ENCODE measurements at regions not wholly inside any gene's neighbourhood (a gene's known extent, or its start where the extent isn't known, plus 50 kb on each side); places are given as distances from the start of the nearest gene placed in this dataset.

DNA sequence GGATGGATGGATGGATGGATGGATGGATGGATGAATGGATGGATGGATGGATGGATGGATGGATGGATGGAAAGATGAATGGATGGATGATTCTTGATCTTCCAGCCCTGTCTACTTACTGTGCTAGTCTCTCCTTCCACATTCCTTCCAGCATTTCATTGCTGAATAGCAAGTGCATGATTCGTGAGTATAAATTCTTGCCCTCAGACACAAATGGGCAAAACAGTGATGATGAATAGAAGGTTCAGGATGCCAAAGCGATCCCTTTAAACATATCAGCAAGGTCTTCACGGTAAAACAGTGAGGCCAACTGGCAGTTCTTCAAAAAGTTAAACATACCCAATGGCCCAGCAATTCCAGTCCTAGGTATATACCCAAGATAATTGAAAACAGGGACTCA, 400.2 kb downstream of the MN1 start:
- no peak for TF ChIP-seq POLR2AphosphoS5 (IDR thresholded peaks at IDR 0.05; ENCODE audit: low read depth, low read length)
- TF ChIP-seq, protein P1, sequence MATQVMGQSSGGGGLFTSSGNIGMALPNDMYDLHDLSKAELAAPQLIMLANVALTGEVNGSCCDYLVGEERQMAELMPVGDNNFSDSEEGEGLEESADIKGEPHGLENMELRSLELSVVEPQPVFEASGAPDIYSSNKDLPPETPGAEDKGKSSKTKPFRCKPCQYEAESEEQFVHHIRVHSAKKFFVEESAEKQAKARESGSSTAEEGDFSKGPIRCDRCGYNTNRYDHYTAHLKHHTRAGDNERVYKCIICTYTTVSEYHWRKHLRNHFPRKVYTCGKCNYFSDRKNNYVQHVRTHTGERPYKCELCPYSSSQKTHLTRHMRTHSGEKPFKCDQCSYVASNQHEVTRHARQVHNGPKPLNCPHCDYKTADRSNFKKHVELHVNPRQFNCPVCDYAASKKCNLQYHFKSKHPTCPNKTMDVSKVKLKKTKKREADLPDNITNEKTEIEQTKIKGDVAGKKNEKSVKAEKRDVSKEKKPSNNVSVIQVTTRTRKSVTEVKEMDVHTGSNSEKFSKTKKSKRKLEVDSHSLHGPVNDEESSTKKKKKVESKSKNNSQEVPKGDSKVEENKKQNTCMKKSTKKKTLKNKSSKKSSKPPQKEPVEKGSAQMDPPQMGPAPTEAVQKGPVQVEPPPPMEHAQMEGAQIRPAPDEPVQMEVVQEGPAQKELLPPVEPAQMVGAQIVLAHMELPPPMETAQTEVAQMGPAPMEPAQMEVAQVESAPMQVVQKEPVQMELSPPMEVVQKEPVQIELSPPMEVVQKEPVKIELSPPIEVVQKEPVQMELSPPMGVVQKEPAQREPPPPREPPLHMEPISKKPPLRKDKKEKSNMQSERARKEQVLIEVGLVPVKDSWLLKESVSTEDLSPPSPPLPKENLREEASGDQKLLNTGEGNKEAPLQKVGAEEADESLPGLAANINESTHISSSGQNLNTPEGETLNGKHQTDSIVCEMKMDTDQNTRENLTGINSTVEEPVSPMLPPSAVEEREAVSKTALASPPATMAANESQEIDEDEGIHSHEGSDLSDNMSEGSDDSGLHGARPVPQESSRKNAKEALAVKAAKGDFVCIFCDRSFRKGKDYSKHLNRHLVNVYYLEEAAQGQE (IDR thresholded peaks at IDR 0.05; ENCODE audit: insufficient read depth in 1 of 2, low read depth in 2 of 2, low read length in 2 of 2), result no peak
- TF ChIP-seq SIN3A (IDR thresholded peaks at IDR 0.05; ENCODE audit: borderline replicate concordance, insufficient read depth, low read length), result no peak
- no peak for TF ChIP-seq TAF1 (IDR thresholded peaks at IDR 0.05; ENCODE audit: borderline replicate concordance, insufficient read depth, low read length)

All from PFSK-1 (cell line).